Endodermal cell (in vitro differentiated cells): ENCODE measurements at regions not wholly inside any gene's neighbourhood (a gene's known extent, or its start where the extent isn't known, plus 50 kb on each side); places are given as distances from the start of the nearest gene placed in this dataset.

Experiments
- DNase-seq: peaks from one replicate; pipeline ENCODE4 v3.0.0-alpha.2; 2017
- H3K27ac ChIP-seq: 2 replicates; pipeline ENCODE4 v1.5.1; 2013; ENCODE audit warnings: mild to moderate bottlenecking, low read depth, low read length, moderate library complexity
- H3K27me3 ChIP-seq: 2 replicates; pipeline ENCODE4 v1.6.1; 2013; ENCODE audit warnings: mild to moderate bottlenecking, low read length, moderate library complexity; ENCODE audit not compliant: insufficient read depth, control insufficient read depth, poor library complexity, severe bottlenecking
- H3K36me3 ChIP-seq: 2 replicates; pipeline ENCODE4 v1.7.0; 2013; ENCODE audit warnings: mild to moderate bottlenecking, low read length, moderate library complexity; ENCODE audit not compliant: control insufficient read depth, insufficient read depth
- H3K4me1 ChIP-seq: one replicate; pipeline ENCODE4 v1.7.0; 2013; ENCODE audit warnings: low read length; ENCODE audit not compliant: control insufficient read depth, insufficient read depth
- H3K4me3 ChIP-seq: 2 replicates; pipeline ENCODE4 v1.5.1; 2013; ENCODE audit warnings: mild to moderate bottlenecking, low read length, moderate library complexity
- H3K9ac ChIP-seq: 2 replicates; pipeline ENCODE4 v1.6.1; 2013; ENCODE audit warnings: mild to moderate bottlenecking, low read length, moderate library complexity; ENCODE audit not compliant: poor library complexity, severe bottlenecking; ENCODE audit errors: extremely low read depth
- H3K9me3 ChIP-seq: 2 replicates; pipeline ENCODE4 v1.6.1; 2013; ENCODE audit warnings: mild to moderate bottlenecking, low read length, moderate library complexity; ENCODE audit not compliant: control insufficient read depth
- H3K27ac Mint-ChIP-seq: 2 replicates; pipeline ENCODE4 v1.8.0; 2020; ENCODE audit warnings: mixed read lengths
- H3K27me3 Mint-ChIP-seq: 2 replicates; pipeline ENCODE4 v1.8.0; 2021; ENCODE audit warnings: mild to moderate bottlenecking, mixed read lengths; ENCODE audit not compliant: insufficient read depth
- H3K36me3 Mint-ChIP-seq: 2 replicates; pipeline ENCODE4 v1.8.0; 2020; ENCODE audit warnings: low read depth, mixed read lengths
- H3K4me1 Mint-ChIP-seq: 2 replicates; pipeline ENCODE4 v1.8.0; 2020; ENCODE audit warnings: mixed read lengths
- H3K4me3 Mint-ChIP-seq: 2 replicates; pipeline ENCODE4 v1.8.0; 2020; ENCODE audit warnings: mild to moderate bottlenecking, moderate library complexity, mixed read lengths
- H3K9me3 Mint-ChIP-seq: 2 replicates; pipeline ENCODE4 v1.8.0; 2020; ENCODE audit warnings: mild to moderate bottlenecking, mixed read lengths
- WGBS, 2 experiments: methylation state at CpG; one replicate each; pipeline versions ENCODE4 v1.1.5 to v1.1.7; 2013; ENCODE audit warnings: missing lambda C conversion rate in 2 of 2, mixed read lengths in 1 of 2; ENCODE audit not compliant: insufficient coverage in 1 of 2, insufficient read length in 1 of 2; 5-methylcytosine and 5-hydroxymethylcytosine counted together
- TF ChIP-seq, protein P1 (sequence below): fragments of 200-600 bp; sonication (generic); conservative IDR thresholded peaks from 2 replicates; pipeline ENCODE4 v1.5.0; 2021; ENCODE audit warnings: antibody characterized with exemption, mild to moderate bottlenecking

DNA sequence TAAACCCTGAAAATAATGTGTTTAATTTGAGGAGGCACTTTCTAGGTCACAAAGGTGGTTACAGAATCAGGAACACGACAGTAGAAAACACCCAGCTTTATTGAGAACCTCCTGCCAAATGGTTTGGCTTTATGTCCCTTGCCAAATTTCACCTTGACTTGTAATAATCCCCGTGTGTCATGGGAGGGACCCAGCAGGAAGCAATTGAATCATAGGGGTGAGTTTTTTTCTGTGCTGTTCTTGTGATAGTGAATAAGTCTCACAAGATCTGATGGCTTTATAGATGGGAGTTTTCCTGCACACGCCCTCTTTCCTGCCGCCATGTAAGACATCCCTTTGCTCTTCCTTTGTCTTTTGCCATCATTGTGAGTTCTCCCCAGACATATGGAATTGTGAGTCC lies 193.8 kb upstream of the KLF6 start:
- no peak overlapping the region for H3K27ac ChIP-seq
- Mint-ChIP-seq H3K4me3 (no peak overlapping the region), H3K9me3 (peaks cover 13% of the 10 kb centered on the region), H3K27ac (no peak overlapping the region), H3K27me3 (no peaks in the 10 kb centered on the region), H3K36me3 (no peaks in the 10 kb centered on the region), H3K4me1 (peaks cover 9% of the 10 kb centered on the region)
- H3K4me3 ChIP-seq = no peak overlapping the region
- DNase-seq = no peak
- WGBS, 2 experiments = 94 to 100% methylated on average over 3 to 4 of the region's 4 CpGs
- no peaks in the 10 kb centered on the region for H3K36me3 ChIP-seq
- H3K9ac ChIP-seq = no peak overlapping the region
- H3K27me3 ChIP-seq = no peaks in the 10 kb centered on the region
- peaks cover 19% of the 10 kb centered on the region for H3K9me3 ChIP-seq
- H3K4me1 ChIP-seq = peaks cover 3% of the 10 kb centered on the region
- TF ChIP-seq, protein P1, sequence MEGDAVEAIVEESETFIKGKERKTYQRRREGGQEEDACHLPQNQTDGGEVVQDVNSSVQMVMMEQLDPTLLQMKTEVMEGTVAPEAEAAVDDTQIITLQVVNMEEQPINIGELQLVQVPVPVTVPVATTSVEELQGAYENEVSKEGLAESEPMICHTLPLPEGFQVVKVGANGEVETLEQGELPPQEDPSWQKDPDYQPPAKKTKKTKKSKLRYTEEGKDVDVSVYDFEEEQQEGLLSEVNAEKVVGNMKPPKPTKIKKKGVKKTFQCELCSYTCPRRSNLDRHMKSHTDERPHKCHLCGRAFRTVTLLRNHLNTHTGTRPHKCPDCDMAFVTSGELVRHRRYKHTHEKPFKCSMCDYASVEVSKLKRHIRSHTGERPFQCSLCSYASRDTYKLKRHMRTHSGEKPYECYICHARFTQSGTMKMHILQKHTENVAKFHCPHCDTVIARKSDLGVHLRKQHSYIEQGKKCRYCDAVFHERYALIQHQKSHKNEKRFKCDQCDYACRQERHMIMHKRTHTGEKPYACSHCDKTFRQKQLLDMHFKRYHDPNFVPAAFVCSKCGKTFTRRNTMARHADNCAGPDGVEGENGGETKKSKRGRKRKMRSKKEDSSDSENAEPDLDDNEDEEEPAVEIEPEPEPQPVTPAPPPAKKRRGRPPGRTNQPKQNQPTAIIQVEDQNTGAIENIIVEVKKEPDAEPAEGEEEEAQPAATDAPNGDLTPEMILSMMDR = no peak

DNA sequence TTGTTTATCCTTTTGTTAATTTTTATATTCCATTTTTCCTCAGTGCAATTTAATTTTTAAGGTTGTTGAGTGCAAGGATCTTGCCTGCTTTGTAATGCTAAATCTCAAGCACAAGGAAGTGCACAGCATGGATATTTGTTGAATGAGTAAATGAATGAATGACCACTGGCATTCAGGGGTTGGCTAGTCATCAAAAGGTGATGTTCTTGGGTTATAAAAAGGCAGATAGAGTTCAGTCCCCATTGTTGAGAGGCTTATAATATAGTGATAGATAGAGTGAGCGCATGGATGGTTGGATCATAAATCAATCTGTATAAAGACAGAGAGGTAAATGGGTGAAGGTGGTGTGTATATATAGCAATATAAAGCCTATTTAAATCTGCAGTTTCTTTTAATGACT lies 193.2 kb upstream of the KLF6 start:
- no peak for DNase-seq
- 83 to 93% methylated on average over 1 of the region's 1 CpG for WGBS, 2 experiments
- no peaks in the 10 kb centered on the region for H3K36me3 ChIP-seq
- H3K4me1 ChIP-seq = peaks cover 3% of the 10 kb centered on the region
- H3K9ac ChIP-seq = no peak overlapping the region
- H3K27me3 Mint-ChIP-seq = no peaks in the 10 kb centered on the region
- H3K36me3 Mint-ChIP-seq = no peaks in the 10 kb centered on the region
- peaks cover 16% of the 10 kb centered on the region for H3K9me3 ChIP-seq
- H3K27ac Mint-ChIP-seq = no peak overlapping the region
- TF ChIP-seq, protein P1 = no peak
- peaks cover 9% of the 10 kb centered on the region for H3K4me1 Mint-ChIP-seq
- H3K27me3 ChIP-seq = no peaks in the 10 kb centered on the region
- H3K9me3 Mint-ChIP-seq = peaks cover 12% of the 10 kb centered on the region
- no peak overlapping the region for H3K4me3 Mint-ChIP-seq
- H3K4me3 ChIP-seq = no peak overlapping the region
- no peak overlapping the region for H3K27ac ChIP-seq

DNA sequence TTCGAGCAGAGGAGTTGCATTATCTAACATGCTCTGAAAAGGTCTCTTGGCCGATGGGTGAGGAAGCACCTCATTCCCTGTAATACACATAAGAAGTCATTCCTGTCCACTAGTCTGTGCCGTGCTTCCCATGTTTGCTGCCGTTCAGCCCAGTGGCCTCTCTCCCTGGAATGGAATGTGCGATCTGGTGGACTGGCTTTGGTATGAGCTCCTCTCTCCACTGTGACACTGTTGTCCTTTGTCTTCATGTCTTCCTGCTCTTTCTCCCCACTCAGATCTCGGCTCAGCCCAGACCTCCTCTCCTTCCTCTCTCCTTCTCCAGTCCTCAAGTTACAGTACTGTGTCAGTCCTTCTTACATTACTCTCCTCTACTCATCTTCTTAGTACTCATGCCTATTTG lies 192.8 kb upstream of the KLF6 start:
- DNase-seq = no peak
- 77 to 83% methylated on average over 3 to 6 of the region's 6 CpGs for WGBS, 2 experiments
- H3K4me1 Mint-ChIP-seq = peaks cover 9% of the 10 kb centered on the region

More for the DNA sequence above, 192.8 kb upstream of the KLF6 start:
- no peak overlapping the region for H3K27ac ChIP-seq
- H3K4me1 ChIP-seq = peaks cover 3% of the 10 kb centered on the region
- Mint-ChIP-seq H3K4me3 (no peak overlapping the region), H3K27ac (no peak overlapping the region), H3K9me3 (peaks cover 8% of the 10 kb centered on the region), H3K27me3 (no peaks in the 10 kb centered on the region), H3K36me3 (no peaks in the 10 kb centered on the region)
- H3K9me3 ChIP-seq = peaks cover 12% of the 10 kb centered on the region
- H3K4me3 ChIP-seq = no peak overlapping the region
- no peaks in the 10 kb centered on the region for H3K27me3 ChIP-seq
- no peak overlapping the region for H3K9ac ChIP-seq
- TF ChIP-seq, protein P1 = no peak
- H3K36me3 ChIP-seq = no peaks in the 10 kb centered on the region
